ENCODE measurements at regions not wholly inside any gene's neighbourhood (a gene's known extent, or its start where the extent isn't known, plus 50 kb on each side); places are given as distances from the start of the nearest gene placed in this dataset.
"Not testable (repeated sequence)": the region's sequence is repeated elsewhere in the genome, so short reads cannot be mapped to it uniquely, and the experiment has no call there.

- DNase-seq (ENCODE audit: low spot score) = no peak
These were observed 108.0 kb upstream of the MTAP start for GRCh38 chr9:21694424-21694823.

- DNase-seq (ENCODE audit: low spot score) = no peak
These were observed 107.0 kb upstream of the MTAP start for GRCh38 chr9:21695443-21695842.

DNA sequence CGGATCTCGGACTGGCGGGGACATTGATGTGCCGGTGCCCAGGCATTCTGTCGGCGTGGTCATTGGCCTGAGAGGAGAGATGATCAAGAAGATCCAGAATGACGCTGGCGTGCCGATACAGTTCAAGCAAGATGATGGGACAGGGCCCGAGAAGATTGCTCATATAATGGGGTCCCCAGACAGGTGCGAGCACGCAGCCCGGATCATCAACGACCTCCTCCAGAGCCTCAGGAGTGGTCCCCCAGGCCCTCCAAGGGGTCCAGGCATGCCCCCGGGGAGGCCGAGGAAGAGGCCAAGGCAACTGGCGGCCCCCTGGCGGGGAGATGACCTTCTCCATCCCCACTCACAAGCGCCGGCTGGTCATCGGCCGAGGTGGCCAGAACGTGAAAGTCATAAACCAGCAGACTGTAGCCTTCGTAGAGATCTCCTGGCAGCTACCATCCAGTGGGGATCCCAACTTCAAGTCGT is 106.5 kb upstream of the MTAP start:
- no peak for DNase-seq (ENCODE audit: low spot score)

DNA sequence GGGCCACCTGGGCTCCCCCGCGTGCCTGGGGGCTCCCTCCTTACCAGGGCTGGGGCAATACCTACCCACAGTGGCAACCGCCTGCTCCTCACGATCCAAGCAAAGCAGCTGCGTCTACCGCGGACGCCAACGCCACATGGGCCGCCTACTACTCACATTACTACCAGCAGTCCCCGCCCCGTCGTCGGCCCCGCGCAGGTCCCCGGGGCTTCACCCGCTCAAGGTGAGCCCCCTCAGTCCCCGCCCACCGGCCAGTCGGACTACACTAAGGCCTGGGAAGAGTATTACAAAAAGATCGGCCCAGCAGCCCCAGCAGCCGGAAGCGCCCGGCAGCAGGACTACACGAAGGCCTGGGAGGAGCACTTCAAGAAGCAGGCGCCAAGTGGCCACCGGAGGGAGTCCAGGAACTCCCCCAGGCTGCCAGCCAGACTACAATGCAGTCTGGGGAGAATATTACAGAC is 106.0 kb upstream of the MTAP start:
- DNase-seq (ENCODE audit: low spot score) = no peak

DNA sequence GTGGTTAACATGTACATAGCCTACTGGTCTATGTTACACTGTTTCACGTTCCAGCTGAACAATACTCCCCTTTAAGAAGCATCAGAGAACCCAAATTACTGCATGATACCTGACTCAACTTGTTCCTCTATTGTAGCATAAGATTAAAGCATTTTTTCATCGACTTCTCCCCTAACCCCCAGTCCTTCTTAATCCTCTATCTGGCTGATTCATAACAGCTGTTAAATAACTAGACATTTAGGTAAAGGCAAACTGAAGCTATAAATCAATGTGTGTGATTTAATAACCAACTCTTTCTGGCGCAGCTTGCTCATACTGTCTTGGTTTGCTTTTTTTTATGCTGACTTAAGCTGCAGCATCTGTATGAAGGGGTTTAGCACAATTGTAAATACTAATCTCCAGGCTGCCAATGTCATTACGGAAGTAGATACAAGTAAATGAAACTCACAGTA is 94.2 kb upstream of the MTAP start:
- DNase-seq (ENCODE audit: low spot score) = peak; percentile 65

GRCh38 chr9:21708856-21709255 is 93.6 kb upstream of the MTAP start:
- no peak for DNase-seq (ENCODE audit: low spot score)

- peak; percentile 11 for DNase-seq (ENCODE audit: low spot score)
These were observed 92.9 kb upstream of the MTAP start for GRCh38 chr9:21709464-21710058.

DNA sequence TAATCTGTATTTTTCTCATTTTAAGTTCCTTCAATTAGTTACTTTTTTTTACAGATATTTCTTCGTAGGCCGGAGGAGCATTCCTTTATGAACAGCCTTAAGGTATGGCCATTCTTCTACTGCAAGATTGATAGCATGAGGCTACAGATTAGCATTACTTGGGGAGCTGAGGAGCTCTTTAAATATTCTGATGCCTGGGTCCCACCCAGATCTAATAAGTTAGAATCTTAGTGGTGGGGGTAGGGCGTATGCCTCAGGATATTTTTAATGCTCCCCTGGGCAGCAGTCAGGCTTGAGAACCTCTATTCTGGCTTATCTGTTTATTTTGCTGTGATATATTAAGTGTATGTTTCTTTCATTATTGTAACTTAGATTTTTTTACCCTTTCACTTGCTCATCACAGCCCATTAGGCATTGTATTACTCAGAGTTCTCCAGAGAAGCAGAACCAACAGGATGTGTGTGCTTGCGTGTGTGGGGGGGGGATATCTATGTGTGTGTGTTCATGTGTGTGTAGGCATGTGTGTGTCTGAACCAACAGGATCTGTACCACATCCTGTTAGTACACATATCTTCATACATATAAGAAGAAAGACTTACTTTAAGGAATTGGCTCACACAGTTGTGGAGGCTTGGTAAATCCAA is 91.8 kb upstream of the MTAP start:
- no peak for DNase-seq (ENCODE audit: low spot score)

DNA sequence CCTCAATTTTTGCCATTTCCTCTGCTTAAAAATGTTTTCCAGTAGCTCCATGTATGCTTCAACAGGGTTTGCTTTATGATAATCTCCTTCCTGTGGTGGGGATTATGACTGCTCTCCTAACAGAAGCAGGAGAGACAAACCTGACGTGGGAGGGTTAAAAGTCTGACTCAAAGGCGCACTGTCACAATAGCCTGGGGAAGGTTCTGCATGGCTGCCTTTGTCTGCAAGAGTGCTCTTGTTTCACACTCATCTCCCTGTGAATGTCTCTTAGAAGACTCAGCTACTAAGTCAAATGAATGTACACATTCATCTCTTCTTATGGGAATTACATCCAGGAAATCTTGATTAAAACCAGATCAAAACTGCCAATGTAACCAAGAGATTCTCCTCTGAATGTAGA is 90.9 kb upstream of the MTAP start:
- DNase-seq (ENCODE audit: low spot score) = no peak

- DNase-seq (ENCODE audit: low spot score) = peak; percentile 1
These were observed 87.0 kb upstream of the MTAP start for GRCh38 chr9:21715408-21715807.

DNA sequence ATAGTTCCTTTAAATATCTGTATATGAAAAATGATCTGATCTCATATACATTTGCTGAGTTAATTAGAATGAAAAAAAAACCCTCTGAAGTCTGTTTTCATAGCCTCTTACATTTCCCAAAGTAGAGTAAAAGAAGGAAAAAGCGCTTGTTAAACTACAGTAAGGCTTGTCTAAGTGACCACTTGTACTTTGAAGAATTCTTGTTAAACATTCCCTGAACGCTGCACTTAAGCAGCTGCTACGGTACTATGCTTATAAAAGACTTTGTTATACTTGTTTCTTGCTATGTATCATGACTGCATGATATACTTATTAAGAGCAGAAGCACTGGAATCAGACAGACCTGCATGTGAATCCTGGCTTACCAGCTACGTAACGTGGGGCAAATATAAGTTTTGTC is 81.7 kb upstream of the MTAP start:
- no peak for DNase-seq (ENCODE audit: low spot score)

- DNase-seq (ENCODE audit: low spot score) = not testable (repeated sequence)
These were observed 75.0 kb upstream of the MTAP start for GRCh38 chr9:21727411-21727810.

DNA sequence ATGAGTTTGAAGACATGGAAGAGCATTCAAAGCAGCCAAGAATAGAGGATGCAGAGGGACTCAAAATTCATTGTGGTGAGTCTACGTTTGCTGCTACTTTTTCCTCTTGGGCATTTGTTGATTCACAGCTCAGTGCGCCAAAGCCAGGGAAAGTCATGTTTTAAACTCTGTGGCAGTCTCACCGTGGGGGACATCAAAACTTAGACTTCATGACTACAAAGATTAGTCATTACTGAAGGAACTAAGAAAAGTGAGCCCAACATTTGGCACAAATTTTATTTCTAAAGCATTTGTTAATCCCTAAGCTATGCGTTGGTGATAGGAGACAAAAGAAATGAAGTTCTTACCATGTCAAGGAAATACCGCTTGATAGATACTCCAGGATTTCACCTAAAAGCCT is 73.7 kb upstream of the MTAP start:
- DNase-seq (ENCODE audit: low spot score) = no peak

- no peak for DNase-seq (ENCODE audit: low spot score)
These were observed 72.8 kb upstream of the MTAP start for GRCh38 chr9:21729648-21730047.

- DNase-seq (ENCODE audit: low spot score) = peak; percentile 14
These were observed 71.5 kb upstream of the MTAP start for GRCh38 chr9:21730899-21731298.

DNA sequence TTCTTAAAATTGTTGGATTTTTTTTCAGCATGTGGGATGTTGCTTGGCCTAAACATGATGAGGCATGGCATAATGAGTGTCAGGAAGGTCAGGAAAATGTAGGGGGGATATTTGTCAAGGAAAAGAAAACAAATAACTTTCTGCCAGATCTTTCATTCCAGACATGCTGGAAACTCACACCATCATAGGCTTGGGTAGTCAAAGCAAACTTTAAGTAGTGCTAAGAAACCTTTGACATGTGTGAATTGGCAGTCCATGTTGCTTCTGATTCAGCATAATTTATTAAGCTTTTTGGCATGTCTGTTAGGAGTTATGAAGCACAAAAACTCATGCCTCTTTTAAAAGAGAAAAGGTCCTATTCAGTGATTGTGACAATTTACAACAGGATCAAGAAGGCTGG is 61.3 kb upstream of the MTAP start:
- DNase-seq (ENCODE audit: low spot score) = no peak

GRCh38 chr9:21744320-21744719 is 58.1 kb upstream of the MTAP start:
- DNase-seq (ENCODE audit: low spot score) = no peak

DNA sequence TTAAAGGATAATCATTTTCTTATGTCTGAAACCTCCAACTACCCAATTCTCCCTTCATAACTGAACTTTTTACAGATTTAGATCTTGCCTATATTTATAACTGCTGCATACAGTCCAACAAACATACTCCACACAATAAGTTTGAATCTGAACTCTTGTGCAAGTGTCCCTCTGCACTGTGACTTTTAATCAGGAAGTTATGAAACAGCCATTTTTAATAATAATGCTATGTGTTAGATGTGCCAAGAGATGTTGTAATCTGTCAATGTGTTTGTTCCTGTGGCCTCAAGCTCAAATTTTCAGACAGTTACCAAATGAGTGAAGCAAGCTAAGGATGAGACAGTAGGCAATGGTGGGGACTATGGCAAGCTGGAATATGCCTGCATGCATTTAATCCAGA is 57.6 kb upstream of the MTAP start:
- no peak for DNase-seq (ENCODE audit: low spot score)

DNA sequence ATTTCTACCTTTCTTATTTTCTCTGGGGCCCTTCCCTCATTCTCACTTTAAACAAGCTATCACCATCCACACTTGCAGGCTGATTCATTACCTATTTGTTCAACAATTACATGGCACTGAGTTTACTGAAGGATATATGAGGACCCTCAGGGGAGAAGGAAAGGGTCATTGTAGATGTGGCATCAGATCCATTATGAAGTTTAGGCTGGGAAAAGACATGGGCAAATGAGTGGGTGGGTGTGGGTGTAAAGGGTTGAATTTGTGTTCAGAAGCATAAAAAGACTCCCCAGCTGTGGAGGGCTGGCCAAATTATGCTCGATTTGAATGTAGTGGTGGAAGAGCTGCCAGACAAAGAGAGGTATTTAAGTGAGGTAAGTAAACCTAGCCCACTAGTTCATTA is 55.9 kb upstream of the MTAP start:
- DNase-seq (ENCODE audit: low spot score) = no peak

GRCh38 chr9:21747175-21747574 is 55.3 kb upstream of the MTAP start:
- no peak for DNase-seq (ENCODE audit: low spot score)

GRCh38 chr9:21750021-21750735 is 52.3 kb upstream of the MTAP start:
- no peak for DNase-seq (ENCODE audit: low spot score)

DNA sequence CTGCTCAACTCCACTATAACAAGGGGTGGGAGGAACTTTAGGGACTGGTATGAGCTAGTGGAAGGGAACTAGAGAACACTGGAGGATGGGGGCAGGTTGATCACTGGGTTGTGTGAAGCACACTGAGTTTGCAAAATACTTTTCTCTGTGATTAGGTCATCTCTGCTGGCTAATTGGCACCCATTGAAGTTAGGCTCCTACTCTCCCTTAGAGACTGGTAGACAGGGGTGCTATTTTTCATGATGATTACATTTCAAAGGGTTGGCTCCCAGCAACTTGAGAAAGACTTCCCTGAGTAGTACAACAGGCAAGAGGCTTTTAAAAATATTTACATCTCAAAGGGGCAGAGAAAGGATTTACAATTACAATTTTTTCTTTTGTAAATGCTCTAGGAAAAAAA is 50.4 kb upstream of the MTAP start:
- no peak for DNase-seq (ENCODE audit: low spot score)
